DND-41 (cell line): ENCODE measurements at regions not wholly inside any gene's neighbourhood (a gene's known extent, or its start where the extent isn't known, plus 50 kb on each side); places are given as distances from the start of the nearest gene placed in this dataset.

Experiments used
- ATAC-seq: fragments of 200-7000 bp; cut with Tn5 transposase; 3 replicates; pipeline ENCODE4 v1.9.1; 2021; ENCODE audit warnings: low read depth; ENCODE audit not compliant: insufficient read depth
- DNase-seq: peaks from one replicate; pipeline ENCODE4 v3.0.0-alpha.2; 2020
- H2AFZ ChIP-seq: 2 replicates; pipeline ENCODE4 v1.6.0; 2012; ENCODE audit warnings: low read depth, low read length
- H3K27ac ChIP-seq: 2 replicates; pipeline ENCODE4 v1.5.1; 2012; ENCODE audit warnings: low read length, inconsistent platforms
- H3K27me3 ChIP-seq: fragments of 200-600 bp; sonication (generic); 2 replicates; pipeline ENCODE4 v1.6.0; 2012; ENCODE audit warnings: low read length, mild to moderate bottlenecking, inconsistent platforms; ENCODE audit not compliant: insufficient read depth, poor library complexity
- H3K36me3 ChIP-seq: 2 replicates; pipeline ENCODE4 v1.5.1; 2012; ENCODE audit warnings: low read length, inconsistent platforms; ENCODE audit not compliant: insufficient read depth
- H3K4me1 ChIP-seq: 2 replicates; pipeline ENCODE4 v1.5.1; 2012; ENCODE audit warnings: mild to moderate bottlenecking, low read length; ENCODE audit not compliant: insufficient read depth
- H3K4me2 ChIP-seq: 2 replicates; pipeline ENCODE4 v1.6.0; 2012; ENCODE audit warnings: mild to moderate bottlenecking, moderate library complexity, low read length, inconsistent platforms; ENCODE audit not compliant: insufficient read depth
- H3K4me3 ChIP-seq, 2 experiments: fragments of 200-600 bp in 1 of 2; shearing (Covaris generic) in 1 of 2; 2 replicates each; pipeline ENCODE4 v1.5.1; 2012 to 2016; ENCODE audit warnings: inconsistent platforms in 2 of 2, low read length in 2 of 2, mild to moderate bottlenecking in 2 of 2, low read depth in 1 of 2, moderate library complexity in 1 of 2
- H3K79me2 ChIP-seq: 2 replicates; pipeline ENCODE4 v1.6.0; 2012; ENCODE audit warnings: low read length, inconsistent platforms; ENCODE audit not compliant: insufficient read depth
- H3K9ac ChIP-seq: 2 replicates; pipeline ENCODE4 v1.6.0; 2012; ENCODE audit warnings: low read depth, mild to moderate bottlenecking, inconsistent platforms, low read length, moderate library complexity
- H3K9me3 ChIP-seq: 2 replicates; pipeline ENCODE4 v1.5.1; 2012; ENCODE audit warnings: low read length, moderate library complexity, mild to moderate bottlenecking, inconsistent platforms; ENCODE audit not compliant: insufficient read depth, severe bottlenecking
- H4K20me1 ChIP-seq: 2 replicates; pipeline ENCODE4 v1.6.0; 2012; ENCODE audit warnings: low read length; ENCODE audit not compliant: insufficient read depth
- CTCF ChIP-seq: IDR thresholded peaks from 2 replicates; pipeline ENCODE4 v1.5.1; 2012; ENCODE audit warnings: borderline replicate concordance, low read length, moderate library complexity, mild to moderate bottlenecking; ENCODE audit not compliant: poor library complexity, severe bottlenecking; ENCODE audit errors: extremely low read depth
- EZH2 ChIP-seq: IDR thresholded peaks from 3 replicates; pipeline ENCODE4 v1.6.1; 2012; ENCODE audit warnings: borderline replicate concordance, low read depth, mild to moderate bottlenecking, moderate library complexity, low read length, inconsistent platforms; ENCODE audit not compliant: severe bottlenecking

- H3K27me3 ChIP-seq, result no peaks in the 10 kb centered on the region
- no peak overlapping the region for H3K4me3 ChIP-seq
- no peaks in the 10 kb centered on the region for H3K79me2 ChIP-seq
- no peak overlapping the region for H3K4me2 ChIP-seq
- H3K27ac ChIP-seq, result no peak overlapping the region
- H3K9ac ChIP-seq, result no peak overlapping the region
- TF ChIP-seq CTCF (no peak), EZH2 (no peak)
- DNase-seq (no peak), ATAC-seq (no peak)
- no peaks in the 10 kb centered on the region for H3K9me3 ChIP-seq
- no peak overlapping the region for H2AFZ ChIP-seq
- no peaks in the 10 kb centered on the region for H4K20me1 ChIP-seq
- H3K4me1 ChIP-seq, result peaks cover 23% of the 10 kb centered on the region
- H3K36me3 ChIP-seq, result no peaks in the 10 kb centered on the region
Observed at GRCh38 chr2:45257820-45258219, 248.6 kb upstream of the SIX2 start.

GRCh38 chr2:45256867-45257641 is 247.8 kb upstream of the SIX2 start:
- TF ChIP-seq EZH2, result no peak
- no peak for TF ChIP-seq CTCF
- no peak for ATAC-seq

GRCh38 chr2:45256173-45256866 is 247.1 kb upstream of the SIX2 start:
- no peak overlapping the region for H3K4me2 ChIP-seq
- no peaks in the 10 kb centered on the region for H3K79me2 ChIP-seq
- H3K4me3 ChIP-seq, result no peak overlapping the region
- no peak overlapping the region for H3K27ac ChIP-seq
- H3K9me3 ChIP-seq, result no peaks in the 10 kb centered on the region
- H4K20me1 ChIP-seq, result no peaks in the 10 kb centered on the region
- DNase-seq, result no peak
- H3K9ac ChIP-seq, result no peak overlapping the region
- H3K36me3 ChIP-seq, result no peaks in the 10 kb centered on the region
- H3K4me1 ChIP-seq, result peaks cover 8% of the 10 kb centered on the region
- no peak overlapping the region for H2AFZ ChIP-seq
- ATAC-seq, result no peak
- H3K27me3 ChIP-seq, result no peaks in the 10 kb centered on the region
- no peak for TF ChIP-seq EZH2
- TF ChIP-seq CTCF, result no peak

More at GRCh38 chr2:45256867-45257641, 247.8 kb upstream of the SIX2 start:
- no peak for DNase-seq
- Histone ChIP-seq H3K27me3 (no peaks in the 10 kb centered on the region), H3K9me3 (no peaks in the 10 kb centered on the region), H3K9ac (no peak overlapping the region), H3K4me3 (no peak overlapping the region), H3K36me3 (no peaks in the 10 kb centered on the region), H3K79me2 (no peaks in the 10 kb centered on the region), H3K27ac (no peak overlapping the region), H4K20me1 (no peaks in the 10 kb centered on the region), H3K4me1 (peaks cover 16% of the 10 kb centered on the region), H3K4me2 (no peak overlapping the region), H2AFZ (no peak overlapping the region)
